CD4-positive, CD25-positive, alpha-beta regulatory T cell (primary cell): ENCODE measurements at regions not wholly inside any gene's neighbourhood (a gene's known extent, or its start where the extent isn't known, plus 50 kb on each side); places are given as distances from the start of the nearest gene placed in this dataset.
A peak's percentile ranks its signal among the peaks of the same experiment; 100 is the strongest.

Experiments
- ATAC-seq, 2 donors: fragments of 150-1000 bp; cut with Tn5 transposase; one replicate each; pipeline ENCODE4 v1.10.0; 2021; ENCODE audit warnings: low read depth in 2 of 2, moderate number of reproducible peaks in 2 of 2, moderate library complexity in 1 of 2
- DNase-seq, 3 donors: peaks; one replicate each; pipeline versions ENCODE4 v3.0.0 to v3.0.0-alpha.2; 2012 to 2022; ENCODE audit warnings: mixed read lengths in 1 of 3
- H3K27ac ChIP-seq: one replicate; pipeline ENCODE4 v1.7.0; 2013; ENCODE audit warnings: mild to moderate bottlenecking, low read length; ENCODE audit not compliant: insufficient read depth, poor library complexity, severe bottlenecking
- H3K27me3 ChIP-seq: one replicate; pipeline ENCODE4 v1.7.0; 2013; ENCODE audit warnings: low read length; ENCODE audit not compliant: control insufficient read depth, insufficient read depth
- H3K36me3 ChIP-seq: one replicate; pipeline ENCODE4 v1.7.0; 2013; ENCODE audit warnings: mild to moderate bottlenecking, low read length, moderate library complexity; ENCODE audit not compliant: control insufficient read depth, insufficient read depth
- H3K4me1 ChIP-seq: 2 replicates; pipeline ENCODE4 v1.7.0; 2013; ENCODE audit warnings: mild to moderate bottlenecking, low read length; ENCODE audit not compliant: insufficient read depth, control insufficient read depth, poor library complexity, severe bottlenecking
- H3K4me3 ChIP-seq: one replicate; pipeline ENCODE4 v1.7.0; 2013; ENCODE audit warnings: low read depth, mild to moderate bottlenecking, low read length, moderate library complexity
- H3K9me3 ChIP-seq, 2 experiments: 1 replicate in 1 of 2; 2 replicates in 1 of 2; pipeline ENCODE4 v1.7.0; 2013; ENCODE audit warnings: low read length in 2 of 2, mild to moderate bottlenecking in 1 of 2, moderate library complexity in 1 of 2; ENCODE audit not compliant: control insufficient read depth in 2 of 2
- H3K27ac Mint-ChIP-seq, 3 donors: one replicate each; pipeline ENCODE4 v1.8.0; 2020 to 2022; ENCODE audit warnings: mild to moderate bottlenecking in 3 of 3, mixed read lengths in 3 of 3, moderate library complexity in 2 of 3
- H3K27me3 Mint-ChIP-seq: one replicate; pipeline ENCODE4 v1.8.0; 2022; ENCODE audit warnings: mild to moderate bottlenecking, mixed read lengths
- H3K36me3 Mint-ChIP-seq: one replicate; pipeline ENCODE4 v1.8.0; 2020; ENCODE audit warnings: mixed read lengths
- H3K4me1 Mint-ChIP-seq, 4 donors: one replicate each; pipeline ENCODE4 v1.8.0; 2020 to 2022; ENCODE audit warnings: mixed read lengths in 4 of 4, mild to moderate bottlenecking in 1 of 4
- H3K4me3 Mint-ChIP-seq, 4 donors: one replicate each; pipeline ENCODE4 v1.8.0; 2020 to 2022; ENCODE audit warnings: mild to moderate bottlenecking in 4 of 4, mixed read lengths in 4 of 4, moderate library complexity in 3 of 4
- H3K9me3 Mint-ChIP-seq, 7 donors: one replicate each; pipeline ENCODE4 v1.8.0; 2020 to 2022; ENCODE audit warnings: mixed read lengths in 7 of 7, mild to moderate bottlenecking in 3 of 7, moderate library complexity in 2 of 7

GRCh38 chr18:22346401-22346952, 71.2 kb downstream of the CTAGE1 start:
- H3K4me1 ChIP-seq, result peaks cover 4% of the 10 kb centered on the region
- DNase-seq (no peak), ATAC-seq (no peak)
- H3K9me3 ChIP-seq, result no peaks in the 10 kb centered on the region
- Mint-ChIP-seq H3K36me3 (no peaks in the 10 kb centered on the region), H3K9me3 (peaks cover 0 to 4% (median 0%) of the 10 kb centered on the region in 7 donors), H3K27me3 (peaks cover 44% of the 10 kb centered on the region), H3K27ac (peak overlapping the region; percentile 25 to 86 (median 82)), H3K4me1 (peaks cover 0 to 35% (median 0%) of the 10 kb centered on the region in 4 donors), H3K4me3 (peak overlapping the region in 3 of 4 donors; percentile 57 to 83 (median 75))
- H3K27ac ChIP-seq, result no peak overlapping the region
- H3K27me3 ChIP-seq, result peaks cover 16% of the 10 kb centered on the region
- H3K4me3 ChIP-seq, result peak overlapping the region; percentile 21
- H3K36me3 ChIP-seq, result no peaks in the 10 kb centered on the region

- no peaks in the 10 kb centered on the region for H3K9me3 ChIP-seq
- H3K4me3 ChIP-seq, result no peak overlapping the region
- H3K36me3 ChIP-seq, result no peaks in the 10 kb centered on the region
- H3K27ac ChIP-seq, result no peak overlapping the region
- no peak for DNase-seq
- Mint-ChIP-seq H3K4me3 (peak overlapping the region in 3 of 4 donors; percentile 3 to 83 (median 56)), H3K4me1 (peaks cover 0 to 37% (median under 1%) of the 10 kb centered on the region in 4 donors), H3K9me3 (peaks cover 0 to 4% (median 0%) of the 10 kb centered on the region in 7 donors), H3K36me3 (no peaks in the 10 kb centered on the region), H3K27me3 (peaks cover 39% of the 10 kb centered on the region), H3K27ac (peak overlapping the region; percentile 7 to 86 (median 70))
- H3K27me3 ChIP-seq, result peaks cover 16% of the 10 kb centered on the region
- no peak for ATAC-seq
- peaks cover 4% of the 10 kb centered on the region for H3K4me1 ChIP-seq
These were observed 72.0 kb downstream of the CTAGE1 start for GRCh38 chr18:22345718-22346117.

GRCh38 chr18:22344908-22345670, 72.6 kb downstream of the CTAGE1 start:
- Histone ChIP-seq H3K9me3 (no peaks in the 10 kb centered on the region), H3K27ac (no peak overlapping the region), H3K36me3 (no peaks in the 10 kb centered on the region), H3K4me1 (peaks cover 4% of the 10 kb centered on the region), H3K4me3 (no peak overlapping the region), H3K27me3 (peaks cover 15% of the 10 kb centered on the region)
- ATAC-seq (peak; percentile 36 to 55), DNase-seq (peak in 2 of 3 donors; percentile 7 to 17)
- H3K36me3 Mint-ChIP-seq, result no peaks in the 10 kb centered on the region
- H3K27ac Mint-ChIP-seq, result peak overlapping the region; percentile 41 to 86 (median 70)
- H3K4me1 Mint-ChIP-seq, result peaks cover 0 to 37% (median under 1%) of the 10 kb centered on the region in 4 donors
- peak overlapping the region in 3 of 4 donors; percentile 3 to 83 (median 56) for H3K4me3 Mint-ChIP-seq
- H3K27me3 Mint-ChIP-seq, result peaks cover 33% of the 10 kb centered on the region
- H3K9me3 Mint-ChIP-seq, result peaks cover 0 to 4% (median 0%) of the 10 kb centered on the region in 7 donors

- H3K27ac Mint-ChIP-seq, result peak overlapping the region in 1 of 3 donors; percentile 86
- H3K9me3 ChIP-seq, result no peaks in the 10 kb centered on the region
- H3K4me3 ChIP-seq, result no peak overlapping the region
- H3K27ac ChIP-seq, result no peak overlapping the region
- peaks cover 0 to 32% (median under 1%) of the 10 kb centered on the region in 4 donors for H3K4me1 Mint-ChIP-seq
- peaks cover 11% of the 10 kb centered on the region for H3K27me3 ChIP-seq
- H3K36me3 Mint-ChIP-seq, result no peaks in the 10 kb centered on the region
- DNase-seq, result no peak
- ATAC-seq, result no peak
- H3K4me3 Mint-ChIP-seq, result peak overlapping the region in 1 of 4 donors; percentile 31
- H3K9me3 Mint-ChIP-seq, result peaks cover 0 to 2% (median 0%) of the 10 kb centered on the region in 7 donors
- H3K36me3 ChIP-seq, result no peaks in the 10 kb centered on the region
- H3K4me1 ChIP-seq, result peaks cover 4% of the 10 kb centered on the region
- H3K27me3 Mint-ChIP-seq, result peaks cover 29% of the 10 kb centered on the region
These were observed 73.3 kb downstream of the CTAGE1 start for GRCh38 chr18:22344445-22344844.

- peaks cover 8% of the 10 kb centered on the region for H3K27me3 ChIP-seq
- Mint-ChIP-seq H3K4me3 (no peak overlapping the region), H3K27ac (peak overlapping the region; percentile 62 to 89 (median 86)), H3K27me3 (peaks cover 20% of the 10 kb centered on the region), H3K9me3 (peaks cover 0 to 2% (median 0%) of the 10 kb centered on the region in 7 donors), H3K4me1 (peaks cover 0 to 32% (median under 1%) of the 10 kb centered on the region in 4 donors), H3K36me3 (no peaks in the 10 kb centered on the region)
- peaks cover 4% of the 10 kb centered on the region for H3K4me1 ChIP-seq
- ATAC-seq (no peak), DNase-seq (no peak)
- H3K36me3 ChIP-seq, result no peaks in the 10 kb centered on the region
- H3K4me3 ChIP-seq, result no peak overlapping the region
- H3K27ac ChIP-seq, result no peak overlapping the region
- H3K9me3 ChIP-seq, result no peaks in the 10 kb centered on the region
These were observed 74.1 kb downstream of the CTAGE1 start for GRCh38 chr18:22343613-22344012.

- H3K4me3 ChIP-seq, result no peak overlapping the region
- H3K36me3 ChIP-seq, result no peaks in the 10 kb centered on the region
- H3K27me3 Mint-ChIP-seq, result peaks cover 14% of the 10 kb centered on the region
- ATAC-seq (peak in 1 of 2 donors; percentile 18), DNase-seq (no peak)
- H3K27ac Mint-ChIP-seq, result peak overlapping the region; percentile 34 to 96 (median 86)
- H3K4me1 ChIP-seq, result peaks cover 4% of the 10 kb centered on the region
- H3K36me3 Mint-ChIP-seq, result no peaks in the 10 kb centered on the region
- no peaks in the 10 kb centered on the region for H3K9me3 ChIP-seq
- peaks cover 0 to 2% (median 0%) of the 10 kb centered on the region in 7 donors for H3K9me3 Mint-ChIP-seq
- peak overlapping the region; percentile 21 for H3K27ac ChIP-seq
- H3K27me3 ChIP-seq, result peaks cover 8% of the 10 kb centered on the region
- peaks cover 0 to 35% (median under 1%) of the 10 kb centered on the region in 4 donors for H3K4me1 Mint-ChIP-seq
- no peak overlapping the region for H3K4me3 Mint-ChIP-seq
These were observed 75.1 kb downstream of the CTAGE1 start for GRCh38 chr18:22342625-22343024.

- Histone ChIP-seq H3K27ac (no peak overlapping the region), H3K36me3 (no peaks in the 10 kb centered on the region), H3K9me3 (no peaks in the 10 kb centered on the region), H3K4me3 (no peak overlapping the region), H3K4me1 (no peaks in the 10 kb centered on the region), H3K27me3 (peaks cover 2% of the 10 kb centered on the region)
- Mint-ChIP-seq H3K36me3 (no peaks in the 10 kb centered on the region), H3K9me3 (peaks cover 0 to 2% (median 0%) of the 10 kb centered on the region in 7 donors), H3K4me3 (no peak overlapping the region), H3K27me3 (no peaks in the 10 kb centered on the region), H3K4me1 (peaks cover 0 to 30% (median under 1%) of the 10 kb centered on the region in 4 donors), H3K27ac (no peak overlapping the region)
- DNase-seq (no peak), ATAC-seq (no peak)
These were observed 77.4 kb downstream of the CTAGE1 start for GRCh38 chr18:22340331-22340730.
